Loucy (cell line): ENCODE measurements at regions not wholly inside any gene's neighbourhood (a gene's known extent, or its start where the extent isn't known, plus 50 kb on each side); places are given as distances from the start of the nearest gene placed in this dataset.

Experiments used
- CTCF ChIP-seq: fragments of 200-600 bp; sonication (generic); conservative IDR thresholded peaks from 2 replicates; pipeline ENCODE4 v1.5.1; 2014; ENCODE audit warnings: mild to moderate bottlenecking, antibody characterized with exemption, low read length
- EZH2phosphoT487 ChIP-seq: fragments of 200-600 bp; IDR thresholded peaks from 2 replicates; pipeline ENCODE4 v1.6.1; 2018; ENCODE audit warnings: antibody characterized with exemption, mild to moderate bottlenecking, moderate library complexity, borderline replicate concordance

GRCh38 chr15:31259562-31260252 lies 66.9 kb upstream of the KLF13 start:
- no peak for TF ChIP-seq CTCF
- no peak for TF ChIP-seq EZH2phosphoT487
